H9 (cell line): ENCODE measurements at regions not wholly inside any gene's neighbourhood (a gene's known extent, or its start where the extent isn't known, plus 50 kb on each side); places are given as distances from the start of the nearest gene placed in this dataset.

Experiments
- DNase-seq: peaks from one replicate; pipeline ENCODE4 v3.0.0-alpha.2; 2017
- H2AFZ ChIP-seq: one replicate; pipeline ENCODE4 v1.6.1; 2013; ENCODE audit warnings: mild to moderate bottlenecking, low read length, control low read depth, moderate library complexity
- H2AK5ac ChIP-seq: 2 replicates; pipeline ENCODE4 v1.6.1; 2013; ENCODE audit warnings: low read length, control low read depth, mixed read lengths; ENCODE audit not compliant: insufficient read length
- H2BK120ac ChIP-seq: one replicate; pipeline ENCODE4 v1.6.1; 2013; ENCODE audit warnings: low read depth, mild to moderate bottlenecking, low read length, control low read depth, inconsistent platforms; ENCODE audit not compliant: poor library complexity, severe bottlenecking
- H2BK12ac ChIP-seq: 2 replicates; pipeline ENCODE4 v1.6.1; 2013; ENCODE audit warnings: low read length, control low read depth, mixed read lengths, low read depth; ENCODE audit not compliant: insufficient read length
- H2BK15ac ChIP-seq: 2 replicates; pipeline ENCODE4 v1.6.1; 2013; ENCODE audit warnings: low read depth, low read length, control low read depth
- H2BK20ac ChIP-seq: one replicate; pipeline ENCODE4 v1.6.1; 2013; ENCODE audit warnings: low read depth, mild to moderate bottlenecking, low read length, control low read depth, inconsistent platforms; ENCODE audit not compliant: poor library complexity, severe bottlenecking
- H2BK5ac ChIP-seq: 2 replicates; pipeline ENCODE4 v1.6.1; 2013; ENCODE audit warnings: low read length, control low read depth, mixed read lengths; ENCODE audit not compliant: insufficient read length
- H3K14ac ChIP-seq: 2 replicates; pipeline ENCODE4 v1.6.1; 2013; ENCODE audit warnings: low read length, control low read depth; ENCODE audit not compliant: insufficient read depth
- H3K18ac ChIP-seq: 2 replicates; pipeline ENCODE4 v1.6.1; 2013; ENCODE audit warnings: low read depth, mild to moderate bottlenecking, mixed read lengths, low read length, control low read depth; ENCODE audit not compliant: insufficient read length
- H3K23ac ChIP-seq: 2 replicates; pipeline ENCODE4 v1.6.1; 2013; ENCODE audit warnings: low read length, control low read depth, mixed read lengths, low read depth; ENCODE audit not compliant: insufficient read length
- H3K23me2 ChIP-seq: 2 replicates; pipeline ENCODE4 v1.6.1; 2013; ENCODE audit warnings: low read depth, mild to moderate bottlenecking, mixed read lengths, low read length, control low read depth; ENCODE audit not compliant: insufficient read length, poor library complexity, severe bottlenecking
- H3K27ac ChIP-seq: 2 replicates; pipeline ENCODE4 v1.5.1; 2013; ENCODE audit warnings: low read length, control low read depth, mixed read lengths, low read depth; ENCODE audit not compliant: insufficient read length
- H3K27me3 ChIP-seq: 2 replicates; pipeline ENCODE4 v1.6.1; 2013; ENCODE audit warnings: low read length, control low read depth, inconsistent platforms; ENCODE audit not compliant: insufficient read depth
- H3K4ac ChIP-seq: 2 replicates; pipeline ENCODE4 v1.6.1; 2013; ENCODE audit warnings: low read depth, mild to moderate bottlenecking, control low read depth, inconsistent platforms, low read length, moderate library complexity
- H3K4me1 ChIP-seq: 2 replicates; pipeline ENCODE4 v1.6.1; 2013; ENCODE audit warnings: low read length, control low read depth, inconsistent platforms; ENCODE audit not compliant: insufficient read depth
- H3K4me2 ChIP-seq: 2 replicates; pipeline ENCODE4 v1.6.1; 2013; ENCODE audit warnings: low read length, control low read depth, mixed read lengths; ENCODE audit not compliant: insufficient read length, insufficient read depth
- H3K56ac ChIP-seq: 2 replicates; pipeline ENCODE4 v1.6.1; 2013; ENCODE audit warnings: low read depth, mild to moderate bottlenecking, mixed read lengths, low read length, control low read depth; ENCODE audit not compliant: insufficient read length
- H3K79me1 ChIP-seq: 2 replicates; pipeline ENCODE4 v1.6.1; 2013; ENCODE audit warnings: low read depth, mild to moderate bottlenecking, moderate library complexity, low read length, control low read depth, inconsistent platforms; ENCODE audit not compliant: insufficient read depth, poor library complexity, severe bottlenecking
- H3K79me2 ChIP-seq: 2 replicates; pipeline ENCODE4 v1.6.1; 2013; ENCODE audit warnings: low read length, control low read depth, inconsistent platforms; ENCODE audit not compliant: insufficient read depth
- H3K9ac ChIP-seq: 2 replicates; pipeline ENCODE4 v1.6.1; 2013; ENCODE audit warnings: low read length, control low read depth, mixed read lengths; ENCODE audit not compliant: insufficient read length; ENCODE audit errors: extremely low read depth
- H3K9me3 ChIP-seq: one replicate; pipeline ENCODE4 v1.6.1; 2013; ENCODE audit warnings: low read depth, low read length, inconsistent platforms; ENCODE audit not compliant: control insufficient read depth
- H3T11ph ChIP-seq: one replicate; pipeline ENCODE4 v1.6.1; 2013; ENCODE audit warnings: mild to moderate bottlenecking, low read length, control low read depth, inconsistent platforms
- H4K20me1 ChIP-seq: one replicate; pipeline ENCODE4 v1.6.1; 2013; ENCODE audit not compliant: control insufficient read depth, insufficient read length, insufficient read depth
- H4K5ac ChIP-seq: 2 replicates; pipeline ENCODE4 v1.6.1; 2013; ENCODE audit warnings: low read depth, mild to moderate bottlenecking, mixed read lengths, low read length, control low read depth; ENCODE audit not compliant: insufficient read length
- H4K8ac ChIP-seq: replicated peaks from 2 replicates; pipeline ENCODE4 v1.6.1; 2013; ENCODE audit warnings: low read length, control low read depth, mixed read lengths, low read depth; ENCODE audit not compliant: insufficient read length
- H4K91ac ChIP-seq: 2 replicates; pipeline ENCODE4 v1.6.1; 2013; ENCODE audit warnings: low read depth, mild to moderate bottlenecking, moderate library complexity, mixed read lengths, low read length, control low read depth; ENCODE audit not compliant: insufficient read length
- H3K27ac Mint-ChIP-seq, 3 experiments: 2 replicates in 2 of 3; 3 replicates in 1 of 3; pipeline ENCODE4 v1.8.0; 2020 to 2021; ENCODE audit warnings: mixed read lengths in 3 of 3, mild to moderate bottlenecking in 1 of 3, moderate library complexity in 1 of 3
- H3K27me3 Mint-ChIP-seq: 2 replicates; pipeline ENCODE4 v1.8.0; 2021; ENCODE audit warnings: low read depth, mild to moderate bottlenecking, moderate library complexity, mixed read lengths
- H3K36me3 Mint-ChIP-seq, 3 experiments: 2 replicates in 2 of 3; 3 replicates in 1 of 3; pipeline ENCODE4 v1.8.0; 2020 to 2021; ENCODE audit warnings: low read depth in 3 of 3, mixed read lengths in 3 of 3; ENCODE audit not compliant: insufficient read depth in 1 of 3
- H3K4me1 Mint-ChIP-seq, 2 experiments: 2 replicates each; pipeline ENCODE4 v1.8.0; 2020; ENCODE audit warnings: mixed read lengths in 2 of 2
- H3K4me3 Mint-ChIP-seq, 2 experiments: 2 replicates in 1 of 2; 3 replicates in 1 of 2; pipeline ENCODE4 v1.8.0; 2020 to 2021; ENCODE audit warnings: mild to moderate bottlenecking in 2 of 2, mixed read lengths in 2 of 2, moderate library complexity in 1 of 2
- H3K9me3 Mint-ChIP-seq, 2 experiments: 2 replicates in 1 of 2; 3 replicates in 1 of 2; pipeline ENCODE4 v1.8.0; 2020; ENCODE audit warnings: mild to moderate bottlenecking in 2 of 2, mixed read lengths in 2 of 2, moderate library complexity in 1 of 2
- CTCF ChIP-seq: fragments of 200-600 bp; sonication (generic); conservative IDR thresholded peaks from 3 replicates; pipeline ENCODE4 v1.8.0; 2021; ENCODE audit warnings: antibody characterized with exemption, mild to moderate bottlenecking
- WGBS: extraction: QIAGEN DNeasy Blood & Tissue Kit; methylation state at CpG from one replicate; pipeline ENCODE4 v1.1.7; 2013; ENCODE audit warnings: missing lambda C conversion rate, low lambda C conversion rate, mixed read lengths; ENCODE audit not compliant: insufficient read length; ENCODE audit errors: extremely low coverage; 5-methylcytosine and 5-hydroxymethylcytosine counted together

- H3K36me3 Mint-ChIP-seq = peaks cover 0 to 4% (median 0%) of the 10 kb centered on the region in 3 experiments; a peak in 2 of 7 replicates
- no peak overlapping the region for H2BK12ac ChIP-seq
- DNase-seq = no peak
- no peak overlapping the region for H2AK5ac ChIP-seq
- no peaks in the 10 kb centered on the region for H3K23me2 ChIP-seq
- no peak overlapping the region for H3K23ac ChIP-seq
- no peaks in the 10 kb centered on the region for H3K4me1 ChIP-seq
- H3K79me2 ChIP-seq = no peaks in the 10 kb centered on the region
- no peak overlapping the region for H4K91ac ChIP-seq
- H3K27me3 ChIP-seq = no peaks in the 10 kb centered on the region
- no CpG with 5 or more reads among the region's 1 CpG for WGBS
- no peak overlapping the region for H3K18ac ChIP-seq
- H3K4me1 Mint-ChIP-seq = peaks cover 0 to 6% of the 10 kb centered on the region in 2 experiments; a peak in 2 of 4 replicates
- no peak overlapping the region for H2AFZ ChIP-seq
- H3K4me2 ChIP-seq = no peak overlapping the region
- no peak overlapping the region for H2BK20ac ChIP-seq
- no peaks in the 10 kb centered on the region for H4K20me1 ChIP-seq
- no peak overlapping the region for H3K27ac ChIP-seq
- no peak overlapping the region for H2BK15ac ChIP-seq
- no peak overlapping the region for H3K27ac Mint-ChIP-seq
- no peak overlapping the region for H3K9ac ChIP-seq
- TF ChIP-seq CTCF = no peak
- H3K56ac ChIP-seq = no peak overlapping the region
- H3T11ph ChIP-seq = no peak overlapping the region
- no peaks in the 10 kb centered on the region for H3K27me3 Mint-ChIP-seq
- H4K8ac ChIP-seq = no peak overlapping the region
- H3K9me3 ChIP-seq = no peaks in the 10 kb centered on the region
- H3K79me1 ChIP-seq = no peaks in the 10 kb centered on the region
- no peak overlapping the region for H3K4me3 Mint-ChIP-seq
- no peak overlapping the region for H2BK5ac ChIP-seq
- H2BK120ac ChIP-seq = no peak overlapping the region
- H3K14ac ChIP-seq = no peak overlapping the region
- H3K9me3 Mint-ChIP-seq = no peaks in the 10 kb centered on the region
- H3K4ac ChIP-seq = no peak overlapping the region
- no peak overlapping the region for H4K5ac ChIP-seq
Measured at GRCh38 chr10:60629332-60629731, 148.9 kb upstream of the CDK1 start.
